OCI-LY7 (cell line): ENCODE measurements at regions not wholly inside any gene's neighbourhood (a gene's known extent, or its start where the extent isn't known, plus 50 kb on each side); places are given as distances from the start of the nearest gene placed in this dataset.

Experiments
- CTCF ChIP-seq: fragments of 200-600 bp; sonication (generic); conservative IDR thresholded peaks from 2 replicates; pipeline ENCODE4 v1.5.1; 2014; ENCODE audit warnings: mild to moderate bottlenecking, antibody characterized with exemption, low read length, moderate library complexity, mixed read lengths
- EZH2phosphoT487 ChIP-seq: fragments of 200-600 bp; sonication (generic); IDR thresholded peaks from 2 replicates; pipeline ENCODE4 v1.6.1; 2018; ENCODE audit warnings: low read depth, borderline replicate concordance, mild to moderate bottlenecking, mixed run types, antibody characterized with exemption, low read length, moderate library complexity, mixed read lengths

GRCh38 chr10:64626924-64627323, 1105.7 kb downstream of the REEP3 start:
- TF ChIP-seq CTCF (no peak), EZH2phosphoT487 (no peak)
